ENCODE measurements at regions not wholly inside any gene's neighbourhood (a gene's known extent, or its start where the extent isn't known, plus 50 kb on each side); places are given as distances from the start of the nearest gene placed in this dataset.

GRCh38 chr2:19669559-19669958, 232.2 kb downstream of the TTC32 start:
- no peaks in the 10 kb centered on the region for H3K36me3 ChIP-seq (ENCODE audit: insufficient read depth, low read length)
- H3K4me3 ChIP-seq (ENCODE audit: low read depth, low read length, poor library complexity, severe bottlenecking) = no peak overlapping the region
- no peaks in the 10 kb centered on the region for H3F3A ChIP-seq (ENCODE audit: insufficient read depth, low read length)
- H3K9me2 ChIP-seq (ENCODE audit: low read depth, low read length) = no peaks in the 10 kb centered on the region
- TF ChIP-seq, protein P1, sequence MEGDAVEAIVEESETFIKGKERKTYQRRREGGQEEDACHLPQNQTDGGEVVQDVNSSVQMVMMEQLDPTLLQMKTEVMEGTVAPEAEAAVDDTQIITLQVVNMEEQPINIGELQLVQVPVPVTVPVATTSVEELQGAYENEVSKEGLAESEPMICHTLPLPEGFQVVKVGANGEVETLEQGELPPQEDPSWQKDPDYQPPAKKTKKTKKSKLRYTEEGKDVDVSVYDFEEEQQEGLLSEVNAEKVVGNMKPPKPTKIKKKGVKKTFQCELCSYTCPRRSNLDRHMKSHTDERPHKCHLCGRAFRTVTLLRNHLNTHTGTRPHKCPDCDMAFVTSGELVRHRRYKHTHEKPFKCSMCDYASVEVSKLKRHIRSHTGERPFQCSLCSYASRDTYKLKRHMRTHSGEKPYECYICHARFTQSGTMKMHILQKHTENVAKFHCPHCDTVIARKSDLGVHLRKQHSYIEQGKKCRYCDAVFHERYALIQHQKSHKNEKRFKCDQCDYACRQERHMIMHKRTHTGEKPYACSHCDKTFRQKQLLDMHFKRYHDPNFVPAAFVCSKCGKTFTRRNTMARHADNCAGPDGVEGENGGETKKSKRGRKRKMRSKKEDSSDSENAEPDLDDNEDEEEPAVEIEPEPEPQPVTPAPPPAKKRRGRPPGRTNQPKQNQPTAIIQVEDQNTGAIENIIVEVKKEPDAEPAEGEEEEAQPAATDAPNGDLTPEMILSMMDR (IDR thresholded peaks at IDR 0.05; ENCODE audit: low read length) = no peak
- TF ChIP-seq EZH2 (IDR thresholded peaks at IDR 0.05; ENCODE audit: borderline replicate concordance, low read length) = no peak
- no peaks in the 10 kb centered on the region for H3K27me3 ChIP-seq (ENCODE audit: insufficient read depth, low read length)
- H3K27ac ChIP-seq (ENCODE audit: low read depth, low read length, poor library complexity, severe bottlenecking) = no peak overlapping the region
- no peaks in the 10 kb centered on the region for H3K9me3 ChIP-seq (ENCODE audit: low read length)
- H3K4me2 ChIP-seq (ENCODE audit: low read length) = no peak overlapping the region
- no peak overlapping the region for H3K9ac ChIP-seq (ENCODE audit: low read length)
- H4K20me1 ChIP-seq (ENCODE audit: insufficient read depth, low read length) = no peaks in the 10 kb centered on the region
- H2AFZ ChIP-seq (ENCODE audit: low read length) = no peak overlapping the region
- H3K4me1 ChIP-seq (ENCODE audit: insufficient read depth, low read length, severe bottlenecking) = no peaks in the 10 kb centered on the region
- no peaks in the 10 kb centered on the region for H3K79me2 ChIP-seq (ENCODE audit: insufficient read depth, low read length)

DNA sequence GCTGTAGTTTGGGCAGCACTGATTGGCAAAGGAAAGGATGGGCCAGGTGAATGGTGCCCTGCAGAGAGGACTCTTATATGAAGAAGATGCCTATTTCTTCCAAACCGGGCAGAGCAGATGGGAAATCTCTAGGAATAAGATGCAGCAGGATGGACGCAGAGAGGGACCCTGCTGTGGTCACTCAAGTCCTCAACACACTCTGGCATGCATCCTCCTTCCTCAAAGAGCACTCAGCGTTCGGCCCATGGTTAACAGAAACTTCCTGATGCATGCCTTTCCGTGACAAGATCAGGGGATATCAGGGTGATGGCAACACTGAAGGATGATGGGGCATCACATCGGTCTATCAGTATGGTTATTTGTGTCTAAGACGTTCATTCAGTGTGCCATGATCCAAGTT, 232.7 kb downstream of the TTC32 start:
- no peaks in the 10 kb centered on the region for H3K9me3 ChIP-seq (ENCODE audit: low read length)
- H3K4me3 ChIP-seq (ENCODE audit: low read depth, low read length, poor library complexity, severe bottlenecking) = no peak overlapping the region
- no peaks in the 10 kb centered on the region for H3K9me2 ChIP-seq (ENCODE audit: low read depth, low read length)
- H3K9ac ChIP-seq (ENCODE audit: low read length) = no peak overlapping the region
- no peaks in the 10 kb centered on the region for H3K27me3 ChIP-seq (ENCODE audit: insufficient read depth, low read length)
- no peak overlapping the region for H3K4me2 ChIP-seq (ENCODE audit: low read length)
- no peaks in the 10 kb centered on the region for H3K4me1 ChIP-seq (ENCODE audit: insufficient read depth, low read length, severe bottlenecking)
- no peak overlapping the region for H2AFZ ChIP-seq (ENCODE audit: low read length)
- no peaks in the 10 kb centered on the region for H4K20me1 ChIP-seq (ENCODE audit: insufficient read depth, low read length)
- no peaks in the 10 kb centered on the region for H3F3A ChIP-seq (ENCODE audit: insufficient read depth, low read length)
- H3K36me3 ChIP-seq (ENCODE audit: insufficient read depth, low read length) = no peaks in the 10 kb centered on the region
- H3K79me2 ChIP-seq (ENCODE audit: insufficient read depth, low read length) = no peaks in the 10 kb centered on the region
- H3K27ac ChIP-seq (ENCODE audit: low read depth, low read length, poor library complexity, severe bottlenecking) = no peak overlapping the region
- TF ChIP-seq, protein P1 (IDR thresholded peaks at IDR 0.05; ENCODE audit: low read length) = no peak
- TF ChIP-seq EZH2 (IDR thresholded peaks at IDR 0.05; ENCODE audit: borderline replicate concordance, low read length) = no peak

GRCh38 chr2:19667536-19667949, 234.2 kb downstream of the TTC32 start:
- TF ChIP-seq, protein P1 (IDR thresholded peaks at IDR 0.05; ENCODE audit: low read length) = no peak
- Histone ChIP-seq H3K27ac (ENCODE audit: low read depth, low read length, poor library complexity, severe bottlenecking) (no peak overlapping the region), H3K4me3 (ENCODE audit: low read depth, low read length, poor library complexity, severe bottlenecking) (no peak overlapping the region), H3K27me3 (ENCODE audit: insufficient read depth, low read length) (no peaks in the 10 kb centered on the region), H3K9me3 (ENCODE audit: low read length) (no peaks in the 10 kb centered on the region), H3K9me2 (ENCODE audit: low read depth, low read length) (no peaks in the 10 kb centered on the region), H3K36me3 (ENCODE audit: insufficient read depth, low read length) (no peaks in the 10 kb centered on the region), H3K4me1 (ENCODE audit: insufficient read depth, low read length, severe bottlenecking) (no peaks in the 10 kb centered on the region), H4K20me1 (ENCODE audit: insufficient read depth, low read length) (no peaks in the 10 kb centered on the region), H3K9ac (ENCODE audit: low read length) (no peak overlapping the region), H3K4me2 (ENCODE audit: low read length) (no peak overlapping the region), H3K79me2 (ENCODE audit: insufficient read depth, low read length) (no peaks in the 10 kb centered on the region), H2AFZ (ENCODE audit: low read length) (no peak overlapping the region), H3F3A (ENCODE audit: insufficient read depth, low read length) (no peaks in the 10 kb centered on the region)

All from OCI-LY1 (cell line).